ENCODE measurements at regions not wholly inside any gene's neighbourhood (a gene's known extent, or its start where the extent isn't known, plus 50 kb on each side); places are given as distances from the start of the nearest gene placed in this dataset.

DNA sequence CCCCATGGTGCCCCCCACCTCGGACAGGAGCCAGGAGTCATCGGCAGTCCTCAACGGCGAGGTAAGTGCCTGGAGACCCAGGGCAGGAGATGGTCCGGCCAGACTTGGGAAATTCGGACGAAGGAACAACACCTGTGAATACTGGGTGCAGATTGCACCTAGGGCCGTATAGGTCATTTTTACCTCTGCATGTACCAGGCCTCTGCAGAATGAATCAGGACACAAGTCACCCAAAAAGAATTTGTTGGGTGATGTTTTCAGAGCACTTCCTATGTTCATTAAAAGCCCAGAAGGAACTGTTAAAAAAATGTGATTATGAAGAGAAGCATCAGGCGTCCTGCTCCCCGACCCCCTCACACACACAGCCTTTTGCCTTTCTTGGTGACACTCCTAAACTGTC is 93.9 kb downstream of the C11orf91 start:
- no peak overlapping the region for H3K4me3 ChIP-seq (ENCODE audit: low read depth, low read length)
- no peak for DNase-seq (ENCODE audit: low read depth)
- TF ChIP-seq, protein P1, sequence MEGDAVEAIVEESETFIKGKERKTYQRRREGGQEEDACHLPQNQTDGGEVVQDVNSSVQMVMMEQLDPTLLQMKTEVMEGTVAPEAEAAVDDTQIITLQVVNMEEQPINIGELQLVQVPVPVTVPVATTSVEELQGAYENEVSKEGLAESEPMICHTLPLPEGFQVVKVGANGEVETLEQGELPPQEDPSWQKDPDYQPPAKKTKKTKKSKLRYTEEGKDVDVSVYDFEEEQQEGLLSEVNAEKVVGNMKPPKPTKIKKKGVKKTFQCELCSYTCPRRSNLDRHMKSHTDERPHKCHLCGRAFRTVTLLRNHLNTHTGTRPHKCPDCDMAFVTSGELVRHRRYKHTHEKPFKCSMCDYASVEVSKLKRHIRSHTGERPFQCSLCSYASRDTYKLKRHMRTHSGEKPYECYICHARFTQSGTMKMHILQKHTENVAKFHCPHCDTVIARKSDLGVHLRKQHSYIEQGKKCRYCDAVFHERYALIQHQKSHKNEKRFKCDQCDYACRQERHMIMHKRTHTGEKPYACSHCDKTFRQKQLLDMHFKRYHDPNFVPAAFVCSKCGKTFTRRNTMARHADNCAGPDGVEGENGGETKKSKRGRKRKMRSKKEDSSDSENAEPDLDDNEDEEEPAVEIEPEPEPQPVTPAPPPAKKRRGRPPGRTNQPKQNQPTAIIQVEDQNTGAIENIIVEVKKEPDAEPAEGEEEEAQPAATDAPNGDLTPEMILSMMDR (IDR thresholded peaks at IDR 0.05; ENCODE audit: control insufficient read depth, extremely low read depth, insufficient read depth): no peak

DNA sequence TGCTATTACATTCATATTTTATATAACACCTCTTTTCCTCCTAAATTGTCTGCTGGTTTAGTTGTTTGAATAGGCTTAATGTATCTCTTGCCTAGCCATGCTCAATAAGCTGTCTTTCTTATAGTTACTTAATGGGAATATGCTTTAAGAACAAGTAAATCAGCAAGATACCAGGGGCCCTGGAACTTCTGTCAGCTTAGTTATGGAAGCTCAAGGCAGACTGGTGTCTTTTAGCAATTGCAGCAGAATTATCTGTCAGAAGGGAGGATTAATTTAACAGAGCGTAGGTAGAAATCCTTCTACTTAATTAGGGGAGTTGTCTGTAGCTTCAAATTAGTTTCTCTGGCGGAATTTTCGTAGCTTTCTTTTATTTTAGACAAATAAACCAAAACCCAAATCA is 94.9 kb downstream of the C11orf91 start:
- DNase-seq (ENCODE audit: low read depth): no peak
- TF ChIP-seq, protein P1 (IDR thresholded peaks at IDR 0.05; ENCODE audit: control insufficient read depth, extremely low read depth, insufficient read depth): no peak
- H3K4me3 ChIP-seq (ENCODE audit: low read depth, low read length): no peak overlapping the region

DNA sequence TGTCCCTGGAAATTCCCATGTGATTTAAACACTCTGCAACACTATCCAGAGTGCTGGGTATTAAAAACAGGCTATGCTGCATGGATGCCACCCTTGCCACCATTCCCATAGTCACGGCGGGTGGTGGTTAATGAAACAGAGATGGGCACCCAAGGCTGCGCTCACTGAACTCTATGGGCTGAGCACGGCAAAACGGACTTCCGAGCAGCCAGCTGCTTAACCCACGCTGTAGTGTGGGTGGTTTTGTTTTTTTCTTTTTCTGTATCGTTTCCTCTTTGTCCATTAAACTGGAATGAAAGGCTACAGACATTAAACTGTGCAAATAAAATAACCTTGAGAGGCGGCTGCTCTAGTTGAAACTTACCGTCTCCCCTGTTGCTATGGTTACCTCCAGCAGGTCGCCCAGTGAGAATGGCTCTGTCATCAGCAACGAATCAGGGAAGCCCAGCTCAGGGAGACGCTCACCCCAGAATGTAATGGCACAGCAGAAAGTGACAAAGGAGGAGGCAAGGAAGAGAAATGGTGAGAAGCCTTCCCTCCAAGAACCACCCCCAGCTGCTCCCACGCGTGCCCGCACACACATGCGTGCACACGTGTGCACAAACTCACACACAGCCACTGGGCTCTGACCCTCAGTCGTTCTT is 102.1 kb downstream of the C11orf91 start:
- TF ChIP-seq, protein P1 (IDR thresholded peaks at IDR 0.05; ENCODE audit: control insufficient read depth, extremely low read depth, insufficient read depth): no peak
- H3K4me3 ChIP-seq (ENCODE audit: low read depth, low read length): no peak overlapping the region
- no peak for DNase-seq (ENCODE audit: low read depth)

DNA sequence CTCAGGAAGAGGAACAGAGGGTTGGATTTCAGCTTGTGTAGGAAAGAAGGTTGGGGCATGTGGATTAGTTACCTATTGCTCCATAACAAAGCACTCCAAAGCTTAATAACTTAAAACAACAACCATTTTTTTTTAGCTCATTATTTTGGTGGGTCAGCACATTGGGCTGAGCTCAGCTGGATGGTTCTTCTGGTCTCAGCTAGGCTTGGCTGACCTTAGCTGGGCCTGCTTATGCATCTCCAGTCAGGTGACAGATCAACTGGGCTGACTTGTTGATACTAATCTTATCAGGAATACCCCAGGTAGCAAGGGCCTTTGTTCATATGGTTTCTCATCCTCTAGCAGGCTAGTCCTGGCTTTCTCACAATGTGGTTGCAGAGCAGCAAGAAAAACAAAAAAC is 106.4 kb downstream of the C11orf91 start:
- H3K4me3 ChIP-seq (ENCODE audit: low read depth, low read length): no peak overlapping the region
- TF ChIP-seq, protein P1 (IDR thresholded peaks at IDR 0.05; ENCODE audit: control insufficient read depth, extremely low read depth, insufficient read depth): no peak
- no peak for DNase-seq (ENCODE audit: low read depth)

DNA sequence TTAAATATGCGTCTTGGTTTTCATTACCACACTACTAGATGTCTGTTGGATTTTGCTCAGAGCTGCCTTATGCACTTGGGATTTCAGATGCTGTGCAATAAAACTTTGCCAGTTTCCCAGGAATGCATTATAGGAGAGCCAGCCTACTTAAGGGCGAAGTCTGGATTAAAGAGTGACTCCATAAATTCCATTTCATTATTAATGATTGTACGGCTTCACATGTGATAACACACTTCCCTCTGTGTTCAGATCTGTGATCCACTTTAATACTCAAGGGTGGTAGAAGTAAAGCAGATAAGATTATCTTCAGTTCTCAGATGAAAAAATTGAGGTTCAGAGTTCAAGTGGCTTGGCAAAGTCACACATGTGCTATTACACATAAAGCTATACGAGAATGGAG is 110.2 kb downstream of the C11orf91 start:
- DNase-seq (ENCODE audit: low read depth): no peak
- no peak overlapping the region for H3K4me3 ChIP-seq (ENCODE audit: low read depth, low read length)
- TF ChIP-seq, protein P1 (IDR thresholded peaks at IDR 0.05; ENCODE audit: control insufficient read depth, extremely low read depth, insufficient read depth): no peak

DNA sequence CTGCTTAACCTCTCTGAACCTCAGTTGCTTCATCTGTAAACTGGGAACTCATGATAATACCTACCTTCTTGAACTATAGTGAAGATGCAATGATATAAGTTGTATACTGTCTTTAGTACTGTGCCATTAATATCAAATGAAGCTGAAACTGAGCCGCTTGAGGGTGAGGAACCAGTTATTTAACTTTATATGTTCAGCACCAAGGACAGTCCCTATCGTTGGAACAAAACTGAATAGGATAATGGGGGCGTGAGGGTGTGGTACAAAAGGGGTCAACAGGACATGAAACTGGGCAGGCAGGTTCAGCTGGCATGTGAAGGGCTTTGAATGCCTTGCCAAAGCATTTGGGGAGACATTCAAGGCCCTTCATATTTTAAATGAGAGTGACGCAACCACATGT is 112.6 kb downstream of the C11orf91 start:
- TF ChIP-seq, protein P1 (IDR thresholded peaks at IDR 0.05; ENCODE audit: control insufficient read depth, extremely low read depth, insufficient read depth): no peak
- DNase-seq (ENCODE audit: low read depth): no peak

DNA sequence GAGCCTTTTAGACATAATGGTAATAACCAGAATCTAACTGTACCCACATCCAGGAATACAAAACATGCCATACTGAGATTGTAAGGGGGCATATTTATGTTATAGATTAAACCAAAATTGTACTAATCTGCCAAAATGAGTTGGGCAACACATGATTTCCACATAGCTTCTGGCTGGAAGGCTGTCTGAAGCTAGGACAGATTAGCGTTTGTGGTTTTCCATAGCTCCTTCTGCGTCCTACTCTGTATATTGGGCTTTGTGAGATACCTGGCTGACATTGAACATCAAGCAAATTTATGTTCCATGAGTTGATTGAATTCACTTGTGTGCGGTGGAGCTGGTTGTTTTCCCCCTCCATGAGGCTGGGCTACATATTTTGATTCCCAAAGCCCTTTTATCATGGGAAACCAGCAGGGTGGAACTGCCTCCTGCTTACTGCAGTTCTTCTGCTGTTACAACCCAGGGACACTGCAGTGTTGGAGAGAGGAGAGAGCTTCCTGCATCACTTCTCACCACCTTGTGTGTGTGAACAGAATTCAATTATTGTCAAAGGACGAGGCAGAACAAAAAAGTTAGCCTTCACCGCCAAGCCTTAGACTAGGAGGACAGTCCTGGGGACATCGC is 114.9 kb downstream of the C11orf91 start:
- H3K4me3 ChIP-seq (ENCODE audit: low read depth, low read length): no peak overlapping the region
- TF ChIP-seq, protein P1 (IDR thresholded peaks at IDR 0.05; ENCODE audit: control insufficient read depth, extremely low read depth, insufficient read depth): no peak
- DNase-seq (ENCODE audit: low read depth): no peak

More for the DNA sequence above, 112.6 kb downstream of the C11orf91 start:
- H3K4me3 ChIP-seq (ENCODE audit: low read depth, low read length): no peak overlapping the region
